ENCODE measurements at regions not wholly inside any gene's neighbourhood (a gene's known extent, or its start where the extent isn't known, plus 50 kb on each side); places are given as distances from the start of the nearest gene placed in this dataset.
"Not testable (repeated sequence)": the region's sequence is repeated elsewhere in the genome, so short reads cannot be mapped to it uniquely, and the experiment has no call there.

- H3K9me3 ChIP-seq; H3K27me3 ChIP-seq; DNase-seq; H3K4me1 ChIP-seq (ENCODE audit: insufficient read depth); H3K4me3 ChIP-seq; H3K27ac ChIP-seq; intact Hi-C loops (cut with DNase I); H3K36me3 ChIP-seq: not testable (repeated sequence)
- WGBS, 3 donors, result 78 to 82% (median 81%) methylated on average over 8 of the region's 8 CpGs
Measured at GRCh38 chr16:15307184-15307583, 70.9 kb downstream of the NPIPA5 start.

- intact Hi-C loops (cut with DNase I); H3K36me3 ChIP-seq; H3K4me3 ChIP-seq; DNase-seq; H3K27me3 ChIP-seq; H3K4me1 ChIP-seq (ENCODE audit: insufficient read depth); H3K27ac ChIP-seq; H3K9me3 ChIP-seq: not testable (repeated sequence)
- WGBS, 3 donors, result 32 to 38% (median 37%) methylated on average over 2 of the region's 2 CpGs
Measured at GRCh38 chr16:15305889-15306288, 72.2 kb downstream of the NPIPA5 start.

GRCh38 chr16:15303667-15304324 is 74.3 kb downstream of the NPIPA5 start:
- DNase-seq; H3K9me3 ChIP-seq; H3K4me1 ChIP-seq (ENCODE audit: insufficient read depth); intact Hi-C loops (cut with DNase I); H3K27ac ChIP-seq; H3K27me3 ChIP-seq; H3K4me3 ChIP-seq; H3K36me3 ChIP-seq: not testable (repeated sequence)
- 5 to 11% (median 8%) methylated on average over 7 to 9 of the region's 10 CpGs for WGBS, 3 donors

- intact Hi-C loops (cut with DNase I); H3K4me3 ChIP-seq: not testable (repeated sequence)
Measured at GRCh38 chr16:15297104-15297503, 81.0 kb downstream of the NPIPA5 start.

GRCh38 chr16:15274796-15275195 is 103.3 kb downstream of the NPIPA5 start:
- H3K27ac ChIP-seq; H3K9me3 ChIP-seq; H3K4me1 ChIP-seq (ENCODE audit: insufficient read depth); H3K4me3 ChIP-seq; H3K36me3 ChIP-seq; H3K27me3 ChIP-seq; intact Hi-C loops (cut with DNase I); DNase-seq: not testable (repeated sequence)
- 55 to 56% (median 55%) methylated on average over 6 to 8 of the region's 8 CpGs for WGBS, 3 donors

More at GRCh38 chr16:15297104-15297503, 81.0 kb downstream of the NPIPA5 start:
- not testable (repeated sequence) for H3K27me3 ChIP-seq; H3K36me3 ChIP-seq; H3K4me1 ChIP-seq (ENCODE audit: insufficient read depth); H3K9me3 ChIP-seq; DNase-seq; H3K27ac ChIP-seq
- WGBS, 3 donors, result 61% methylated on average over 1 of the region's 4 CpGs; no CpG with 5 or more reads in 2 of the 3 donors

- H3K27me3 ChIP-seq; DNase-seq; H3K36me3 ChIP-seq; intact Hi-C loops (cut with DNase I); H3K4me1 ChIP-seq (ENCODE audit: insufficient read depth); H3K9me3 ChIP-seq; H3K27ac ChIP-seq; H3K4me3 ChIP-seq: not testable (repeated sequence)
- WGBS, 3 donors, result 42% methylated on average over 1 of the region's 1 CpG; no CpG with 5 or more reads in 2 of the 3 donors
Measured at GRCh38 chr16:15273964-15274363, 104.1 kb downstream of the NPIPA5 start.

GRCh38 chr16:15266941-15267340 is 111.2 kb downstream of the NPIPA5 start:
- H3K27ac ChIP-seq; H3K27me3 ChIP-seq; H3K9me3 ChIP-seq; H3K36me3 ChIP-seq; H3K4me1 ChIP-seq (ENCODE audit: insufficient read depth); DNase-seq; H3K4me3 ChIP-seq; intact Hi-C loops (cut with DNase I): not testable (repeated sequence)
- WGBS, 3 donors, result 76 to 96% (median 85%) methylated on average over 4 to 6 of the region's 6 CpGs

GRCh38 chr16:15262212-15262611 is 115.9 kb downstream of the NPIPA5 start:
- DNase-seq; intact Hi-C loops (cut with DNase I); H3K9me3 ChIP-seq; H3K27me3 ChIP-seq; H3K36me3 ChIP-seq; H3K27ac ChIP-seq; H3K4me1 ChIP-seq (ENCODE audit: insufficient read depth); H3K4me3 ChIP-seq: not testable (repeated sequence)
- 61 to 69% (median 61%) methylated on average over 6 to 11 of the region's 11 CpGs for WGBS, 3 donors

GRCh38 chr16:15247971-15248370 is 130.1 kb downstream of the NPIPA5 start:
- H3K4me3 ChIP-seq; intact Hi-C loops (cut with DNase I); H3K27ac ChIP-seq; H3K4me1 ChIP-seq (ENCODE audit: insufficient read depth); DNase-seq; H3K36me3 ChIP-seq; H3K27me3 ChIP-seq; H3K9me3 ChIP-seq: not testable (repeated sequence)
- no CpG with 5 or more reads among the region's 2 CpGs for WGBS, 3 donors

GRCh38 chr16:15236674-15237323 is 141.3 kb downstream of the NPIPA5 start:
- H3K27me3 ChIP-seq; H3K4me3 ChIP-seq; H3K27ac ChIP-seq; intact Hi-C loops (cut with DNase I); H3K4me1 ChIP-seq (ENCODE audit: insufficient read depth); H3K36me3 ChIP-seq; DNase-seq; H3K9me3 ChIP-seq: not testable (repeated sequence)
- WGBS, 3 donors, result 67 to 79% (median 75%) methylated on average over 1 to 2 of the region's 3 CpGs

- WGBS, 3 donors, result 0 to 35% (median 26%) methylated on average over 3 to 4 of the region's 5 CpGs
- H3K9me3 ChIP-seq; H3K4me1 ChIP-seq (ENCODE audit: insufficient read depth); DNase-seq; H3K36me3 ChIP-seq; H3K27ac ChIP-seq; H3K27me3 ChIP-seq; intact Hi-C loops (cut with DNase I); H3K4me3 ChIP-seq: not testable (repeated sequence)
Measured at GRCh38 chr16:15235140-15235539, 141.1 kb upstream of the RRN3 start.

- H3K27me3 ChIP-seq; DNase-seq; intact Hi-C loops (cut with DNase I); H3K4me1 ChIP-seq (ENCODE audit: insufficient read depth); H3K9me3 ChIP-seq; H3K27ac ChIP-seq; H3K4me3 ChIP-seq; H3K36me3 ChIP-seq: not testable (repeated sequence)
- WGBS, 3 donors, result no CpG with 5 or more reads among the region's 9 CpGs
Measured at GRCh38 chr16:15234702-15235101, 140.6 kb upstream of the RRN3 start.
